ENCODE measurements at regions not wholly inside any gene's neighbourhood (a gene's known extent, or its start where the extent isn't known, plus 50 kb on each side); places are given as distances from the start of the nearest gene placed in this dataset.

DNA sequence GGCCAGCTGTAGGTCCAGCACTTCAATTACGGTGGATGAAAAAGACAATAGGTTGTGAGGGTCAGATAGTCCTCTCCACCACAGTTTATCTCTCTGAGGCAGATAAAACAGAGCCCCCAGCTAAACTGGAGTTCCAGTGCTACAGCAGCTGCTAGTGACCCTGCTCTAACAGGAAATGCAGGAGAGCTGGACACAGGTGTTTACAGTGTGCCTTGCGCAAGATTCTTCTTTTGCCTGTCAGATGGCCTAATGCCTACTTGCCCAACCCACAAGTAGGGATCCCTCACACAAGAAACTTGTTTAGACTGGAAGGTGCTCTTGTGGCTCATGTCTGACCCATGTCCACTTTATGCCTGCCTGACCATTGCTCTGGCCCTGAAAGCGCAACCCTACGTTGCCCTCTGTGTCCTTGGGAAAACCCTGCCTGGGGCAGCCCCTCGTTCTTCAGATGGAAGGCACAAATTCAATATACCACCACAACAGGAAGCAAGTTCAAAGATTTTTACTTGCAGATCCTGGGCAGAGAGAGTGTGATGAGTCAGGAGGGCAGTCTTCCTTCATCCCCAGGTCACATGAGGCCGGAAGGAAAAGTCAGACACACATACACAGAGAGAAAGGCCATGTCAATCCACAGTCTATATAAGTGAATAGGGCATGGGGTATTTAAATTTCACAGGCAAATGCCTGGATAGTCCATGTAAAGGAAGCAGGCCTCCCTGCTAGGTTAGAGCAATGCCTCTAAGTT is 105.1 kb upstream of the ADGRL3 start:
- in situ Hi-C loops (cut with MboI) = no loop called here
- ATAC-seq = no peak

DNA sequence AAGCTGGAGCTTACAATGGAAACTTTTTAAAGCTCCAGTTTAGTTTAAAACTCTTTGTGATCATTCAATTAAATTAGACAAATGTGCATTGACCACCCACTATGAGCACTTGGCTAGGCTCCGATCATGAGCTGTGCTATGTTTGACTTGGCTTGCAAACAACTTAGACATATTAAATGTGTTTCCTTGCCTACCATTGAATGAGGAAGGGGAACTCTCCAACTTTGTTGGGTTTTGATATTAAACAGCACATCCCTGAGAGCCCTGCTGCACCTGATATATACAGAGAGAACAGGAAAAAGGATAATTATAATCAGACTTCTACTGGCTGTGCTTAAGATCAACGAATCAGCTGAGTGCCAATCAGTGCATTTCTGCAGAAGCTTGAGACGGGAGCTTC is 71.4 kb upstream of the ADGRL3 start:
- Histone ChIP-seq H3K9ac (ENCODE audit: control insufficient read depth, insufficient read depth, low read length) (no peak overlapping the region), H3K27me3 (replicated peaks in 1 of 2; ENCODE audit: control insufficient read depth in 2 of 2, insufficient read depth in 2 of 2, low read length in 1 of 2) (no peaks in the 10 kb centered on the region), H3K79me2 (ENCODE audit: control insufficient read depth, insufficient read depth, low read length) (no peaks in the 10 kb centered on the region), H3K9me3 (replicated peaks; ENCODE audit: control insufficient read depth, insufficient read depth, low read length) (no peaks in the 10 kb centered on the region), H4K20me1 (ENCODE audit: control insufficient read depth, insufficient read depth) (no peaks in the 10 kb centered on the region), H2AFZ (ENCODE audit: control insufficient read depth, low read depth, low read length) (no peak overlapping the region), H3K4me3 (no peak overlapping the region), H3K27ac (ENCODE audit: control insufficient read depth, insufficient read depth) (no peak overlapping the region), H3K4me2 (ENCODE audit: control insufficient read depth, insufficient read depth) (no peak overlapping the region), H3K36me3 (ENCODE audit: control insufficient read depth in 2 of 2, insufficient read depth in 2 of 2, low read length in 1 of 2) (no peaks in the 10 kb centered on the region), H3K4me1 (ENCODE audit: control insufficient read depth, insufficient read depth, low read length) (no peaks in the 10 kb centered on the region)
- in situ Hi-C loops (cut with MboI) (no loop called here), intact Hi-C loops (cut with micrococcal nuclease; ENCODE audit: unreplicated experiment) (no loop called here)
- BruUV-seq (replicated peaks) = no TSS peak
- RAD21 ChIA-PET (ENCODE audit: unreplicated experiment) = no interaction called here
- 0% methylated on average over 3 of the region's 3 CpGs for WGBS (ENCODE audit: insufficient coverage, insufficient replicate concordance, low lambda C conversion rate, missing lambda C conversion rate)
- CTCF ChIA-PET = interaction anchor here (0.5 kb wide), 1 partner anchor 41 kb away, joined by 8 read pairs; no protein-coding TSS in a partner anchor
- DNase-seq (ENCODE audit: low read depth, low spot score) (no peak), FAIRE-seq (no peak), ATAC-seq (no peak)
- TF ChIP-seq RFX5 (IDR thresholded peaks at IDR 0.05; ENCODE audit: low read depth, low read length) (no peak), ZNF207 (IDR thresholded peaks at IDR 0.05; ENCODE audit: borderline replicate concordance) (no peak), ZNF622 (IDR thresholded peaks at IDR 0.05) (no peak), NFIC (IDR thresholded peaks at IDR 0.05; ENCODE audit: low read depth, low read length) (no peak), SUPT20H (IDR thresholded peaks at IDR 0.05; ENCODE audit: borderline replicate concordance, control insufficient read depth, low read depth, low read length) (no peak), RUNX3 (IDR thresholded peaks at IDR 0.05; ENCODE audit: low read length) (no peak), GABPA (IDR thresholded peaks at IDR 0.05; ENCODE audit: low read depth) (no peak), ETV6 (conservative IDR thresholded peaks at IDR 0.05 in 1 of 2, IDR thresholded peaks at IDR 0.05 in 1 of 2; ENCODE audit: borderline replicate concordance in 1 of 2, low read depth in 1 of 2) (no peak), NFYB (IDR thresholded peaks at IDR 0.05; ENCODE audit: insufficient read depth, low read depth, low read length) (no peak), NR2F1 (conservative IDR thresholded peaks at IDR 0.05) (no peak)
- TF ChIP-seq, protein P1, sequence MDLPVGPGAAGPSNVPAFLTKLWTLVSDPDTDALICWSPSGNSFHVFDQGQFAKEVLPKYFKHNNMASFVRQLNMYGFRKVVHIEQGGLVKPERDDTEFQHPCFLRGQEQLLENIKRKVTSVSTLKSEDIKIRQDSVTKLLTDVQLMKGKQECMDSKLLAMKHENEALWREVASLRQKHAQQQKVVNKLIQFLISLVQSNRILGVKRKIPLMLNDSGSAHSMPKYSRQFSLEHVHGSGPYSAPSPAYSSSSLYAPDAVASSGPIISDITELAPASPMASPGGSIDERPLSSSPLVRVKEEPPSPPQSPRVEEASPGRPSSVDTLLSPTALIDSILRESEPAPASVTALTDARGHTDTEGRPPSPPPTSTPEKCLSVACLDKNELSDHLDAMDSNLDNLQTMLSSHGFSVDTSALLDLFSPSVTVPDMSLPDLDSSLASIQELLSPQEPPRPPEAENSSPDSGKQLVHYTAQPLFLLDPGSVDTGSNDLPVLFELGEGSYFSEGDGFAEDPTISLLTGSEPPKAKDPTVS (IDR thresholded peaks at IDR 0.05; ENCODE audit: low read depth, low read length) = no peak
- TF ChIP-seq, protein P2, sequence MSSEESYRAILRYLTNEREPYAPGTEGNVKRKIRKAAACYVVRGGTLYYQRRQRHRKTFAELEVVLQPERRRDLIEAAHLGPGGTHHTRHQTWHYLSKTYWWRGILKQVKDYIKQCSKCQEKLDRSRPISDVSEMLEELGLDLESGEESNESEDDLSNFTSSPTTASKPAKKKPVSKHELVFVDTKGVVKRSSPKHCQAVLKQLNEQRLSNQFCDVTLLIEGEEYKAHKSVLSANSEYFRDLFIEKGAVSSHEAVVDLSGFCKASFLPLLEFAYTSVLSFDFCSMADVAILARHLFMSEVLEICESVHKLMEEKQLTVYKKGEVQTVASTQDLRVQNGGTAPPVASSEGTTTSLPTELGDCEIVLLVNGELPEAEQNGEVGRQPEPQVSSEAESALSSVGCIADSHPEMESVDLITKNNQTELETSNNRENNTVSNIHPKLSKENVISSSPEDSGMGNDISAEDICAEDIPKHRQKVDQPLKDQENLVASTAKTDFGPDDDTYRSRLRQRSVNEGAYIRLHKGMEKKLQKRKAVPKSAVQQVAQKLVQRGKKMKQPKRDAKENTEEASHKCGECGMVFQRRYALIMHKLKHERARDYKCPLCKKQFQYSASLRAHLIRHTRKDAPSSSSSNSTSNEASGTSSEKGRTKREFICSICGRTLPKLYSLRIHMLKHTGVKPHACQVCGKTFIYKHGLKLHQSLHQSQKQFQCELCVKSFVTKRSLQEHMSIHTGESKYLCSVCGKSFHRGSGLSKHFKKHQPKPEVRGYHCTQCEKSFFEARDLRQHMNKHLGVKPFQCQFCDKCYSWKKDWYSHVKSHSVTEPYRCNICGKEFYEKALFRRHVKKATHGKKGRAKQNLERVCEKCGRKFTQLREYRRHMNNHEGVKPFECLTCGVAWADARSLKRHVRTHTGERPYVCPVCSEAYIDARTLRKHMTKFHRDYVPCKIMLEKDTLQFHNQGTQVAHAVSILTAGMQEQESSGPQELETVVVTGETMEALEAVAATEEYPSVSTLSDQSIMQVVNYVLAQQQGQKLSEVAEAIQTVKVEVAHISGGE (CRISPR knock-in tag; IDR thresholded peaks at IDR 0.05) = no peak
- POLR2A ChIA-PET = no interaction called here
- SMC1A ChIA-PET (ENCODE audit: uncharacterized antibody, unreplicated experiment) = interaction anchor here (1.0 to 1.5 kb wide), 2 partner anchors 9 to 19 kb away, joined by 3 read pairs; no protein-coding TSS in a partner anchor

More for the DNA sequence above, 105.1 kb upstream of the ADGRL3 start:
- 27% methylated on average over 6 of the region's 6 CpGs for WGBS (ENCODE audit: insufficient coverage, insufficient replicate concordance, low lambda C conversion rate, missing lambda C conversion rate)
- no peaks in the 10 kb centered on the region for H3K36me3 ChIP-seq (ENCODE audit: control insufficient read depth in 2 of 2, insufficient read depth in 2 of 2, low read length in 1 of 2)
- ChIA-PET SMC1A (ENCODE audit: uncharacterized antibody, unreplicated experiment) (no interaction called here), CTCF (no interaction called here), POLR2A (no interaction called here), RAD21 (ENCODE audit: unreplicated experiment) (no interaction called here)
- DNase-seq (ENCODE audit: low read depth, low spot score) = no peak
- BruUV-seq (replicated peaks) = no TSS peak
- no peak overlapping the region for H2AFZ ChIP-seq (ENCODE audit: control insufficient read depth, low read depth, low read length)
- no peaks in the 10 kb centered on the region for H3K4me1 ChIP-seq (ENCODE audit: control insufficient read depth, insufficient read depth, low read length)
- H3K9ac ChIP-seq (ENCODE audit: control insufficient read depth, insufficient read depth, low read length) = no peak overlapping the region
- no peaks in the 10 kb centered on the region for H3K27me3 ChIP-seq (replicated peaks in 1 of 2; ENCODE audit: control insufficient read depth in 2 of 2, insufficient read depth in 2 of 2, low read length in 1 of 2)
- H3K9me3 ChIP-seq (replicated peaks; ENCODE audit: control insufficient read depth, insufficient read depth, low read length) = no peaks in the 10 kb centered on the region
- TF ChIP-seq STAT1 (conservative IDR thresholded peaks at IDR 0.05) = no peak
- no peak overlapping the region for H3K4me2 ChIP-seq (ENCODE audit: control insufficient read depth, insufficient read depth)
- no peaks in the 10 kb centered on the region for H4K20me1 ChIP-seq (ENCODE audit: control insufficient read depth, insufficient read depth)
- no peak overlapping the region for H3K4me3 ChIP-seq
- H3K79me2 ChIP-seq (ENCODE audit: control insufficient read depth, insufficient read depth, low read length) = no peaks in the 10 kb centered on the region
- FAIRE-seq = no peak
- H3K27ac ChIP-seq (ENCODE audit: control insufficient read depth, insufficient read depth) = no peak overlapping the region
- intact Hi-C loops (cut with micrococcal nuclease; ENCODE audit: unreplicated experiment) = no loop called here

All from GM12878 (cell line).